ENCODE measurements at regions not wholly inside any gene's neighbourhood (a gene's known extent, or its start where the extent isn't known, plus 50 kb on each side); places are given as distances from the start of the nearest gene placed in this dataset.

GRCh38 chr10:108783897-108784296 is 1139.4 kb downstream of the XPNPEP1 start:
- TF ChIP-seq PKNOX1 (IDR thresholded peaks at IDR 0.05) (no peak), L3MBTL2 (conservative IDR thresholded peaks at IDR 0.05) (0 out of 2 replicates have a peak, but pooled peaks have one; percentile 33), LEF1 (IDR thresholded peaks at IDR 0.05; ENCODE audit: borderline replicate concordance) (no peak), FOXM1 (IDR thresholded peaks at IDR 0.05; ENCODE audit: borderline replicate concordance) (no peak), ARNT (IDR thresholded peaks at IDR 0.05) (no peak), ELF4 (IDR thresholded peaks at IDR 0.05) (no peak), FOXK2 (IDR thresholded peaks at IDR 0.05) (no peak)

Measured in HEK293T (cell line).